ENCODE measurements at regions not wholly inside any gene's neighbourhood (a gene's known extent, or its start where the extent isn't known, plus 50 kb on each side); places are given as distances from the start of the nearest gene placed in this dataset.
A peak's percentile ranks its signal among the peaks of the same experiment; 100 is the strongest.

DNA sequence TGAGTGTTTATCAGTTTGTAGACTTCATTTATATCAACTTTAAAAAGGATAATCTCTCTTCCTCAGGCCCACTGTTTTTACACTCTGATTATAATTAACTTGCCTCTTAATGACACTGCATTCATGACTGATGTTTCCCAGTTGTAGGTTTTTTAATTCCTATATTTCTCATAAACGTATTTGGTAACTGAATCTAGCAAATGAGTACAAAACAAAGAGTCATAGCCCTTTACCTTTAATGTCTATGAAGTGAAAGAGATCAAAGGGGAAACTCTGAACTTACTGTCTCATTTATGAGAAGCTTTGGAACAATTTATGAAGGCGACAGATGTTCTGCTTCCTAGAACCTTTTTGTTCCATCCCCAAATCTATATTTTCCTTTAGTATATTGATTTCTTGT, 56.6 kb upstream of the ABCA1 start:
- ATAC-seq (ENCODE audit: low FRiP score in 2 of 2) = no peak
- 64 to 67% methylated on average over 2 of the region's 2 CpGs for WGBS, 2 donors

DNA sequence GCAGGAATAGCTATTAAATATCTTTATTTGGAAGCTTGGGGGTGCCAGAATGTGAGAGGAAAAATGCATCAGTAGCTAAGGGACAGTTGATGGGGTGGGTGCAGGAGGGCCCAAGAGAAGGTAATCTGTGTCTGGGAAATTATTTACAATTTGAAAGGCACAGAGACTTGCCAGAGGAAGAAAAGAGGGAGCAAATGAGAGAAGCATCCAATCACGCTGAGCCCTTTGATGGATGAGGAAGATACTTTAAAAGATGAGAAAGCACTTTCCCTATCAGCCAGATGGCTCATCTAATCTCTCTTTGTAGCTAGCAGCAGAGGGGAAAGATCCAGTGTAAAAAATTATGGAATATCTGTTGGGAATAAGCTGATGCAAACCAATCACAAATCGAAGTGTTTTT, 57.0 kb upstream of the ABCA1 start:
- Histone ChIP-seq H3K27me3 (no peaks in the 10 kb centered on the region), H3K4me1 (peaks cover 0 to 13% (median 6%) of the 10 kb centered on the region in 4 donors), H3K4me3 (no peak overlapping the region), H3K9me3 (no peaks in the 10 kb centered on the region), H3K36me3 (no peaks in the 10 kb centered on the region), H3K27ac (no peak overlapping the region)
- TF ChIP-seq EP300 (IDR thresholded peaks at IDR 0.05) (no peak), POLR2A (IDR thresholded peaks at IDR 0.05) (no peak), POLR2AphosphoS5 (IDR thresholded peaks at IDR 0.05) (no peak)
- ATAC-seq (ENCODE audit: low FRiP score in 2 of 2) (no peak), DNase-seq (no peak)
- 73 to 88% methylated on average over 2 of the region's 2 CpGs for WGBS, 2 donors

More for the DNA sequence above, 56.6 kb upstream of the ABCA1 start:
- peaks cover 0 to 13% (median 6%) of the 10 kb centered on the region in 4 donors for H3K4me1 ChIP-seq
- no peak overlapping the region for H3K4me3 ChIP-seq
- H3K27me3 ChIP-seq = no peaks in the 10 kb centered on the region
- DNase-seq = no peak
- no peak for TF ChIP-seq POLR2AphosphoS5 (IDR thresholded peaks at IDR 0.05)
- H3K27ac ChIP-seq = no peak overlapping the region
- H3K36me3 ChIP-seq = no peaks in the 10 kb centered on the region
- H3K9me3 ChIP-seq = no peaks in the 10 kb centered on the region

DNA sequence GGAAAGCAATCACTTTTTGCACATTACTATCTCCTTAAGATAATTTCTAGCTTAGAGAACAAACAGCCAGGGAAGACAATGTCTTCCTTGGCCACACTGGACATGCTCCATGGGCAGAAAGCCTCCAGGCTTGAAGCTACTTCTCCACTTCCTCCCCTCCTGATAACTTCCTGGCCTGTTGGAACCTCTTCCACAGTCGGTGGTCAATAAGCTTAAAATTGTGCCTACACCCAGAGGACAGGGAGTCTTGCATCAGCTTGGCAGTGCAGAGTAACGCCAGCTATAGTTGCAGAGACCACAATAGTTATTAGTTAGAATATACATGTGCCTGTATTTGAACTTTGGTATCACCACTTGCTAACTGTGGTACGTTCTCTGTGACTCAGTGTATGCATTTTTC, 58.1 kb upstream of the ABCA1 start:
- ATAC-seq (ENCODE audit: low FRiP score in 2 of 2) (no peak), DNase-seq (no peak)
- TF ChIP-seq POLR2AphosphoS5 (IDR thresholded peaks at IDR 0.05) = no peak
- TF ChIP-seq POLR2A (IDR thresholded peaks at IDR 0.05) = no peak
- TF ChIP-seq, protein P1, sequence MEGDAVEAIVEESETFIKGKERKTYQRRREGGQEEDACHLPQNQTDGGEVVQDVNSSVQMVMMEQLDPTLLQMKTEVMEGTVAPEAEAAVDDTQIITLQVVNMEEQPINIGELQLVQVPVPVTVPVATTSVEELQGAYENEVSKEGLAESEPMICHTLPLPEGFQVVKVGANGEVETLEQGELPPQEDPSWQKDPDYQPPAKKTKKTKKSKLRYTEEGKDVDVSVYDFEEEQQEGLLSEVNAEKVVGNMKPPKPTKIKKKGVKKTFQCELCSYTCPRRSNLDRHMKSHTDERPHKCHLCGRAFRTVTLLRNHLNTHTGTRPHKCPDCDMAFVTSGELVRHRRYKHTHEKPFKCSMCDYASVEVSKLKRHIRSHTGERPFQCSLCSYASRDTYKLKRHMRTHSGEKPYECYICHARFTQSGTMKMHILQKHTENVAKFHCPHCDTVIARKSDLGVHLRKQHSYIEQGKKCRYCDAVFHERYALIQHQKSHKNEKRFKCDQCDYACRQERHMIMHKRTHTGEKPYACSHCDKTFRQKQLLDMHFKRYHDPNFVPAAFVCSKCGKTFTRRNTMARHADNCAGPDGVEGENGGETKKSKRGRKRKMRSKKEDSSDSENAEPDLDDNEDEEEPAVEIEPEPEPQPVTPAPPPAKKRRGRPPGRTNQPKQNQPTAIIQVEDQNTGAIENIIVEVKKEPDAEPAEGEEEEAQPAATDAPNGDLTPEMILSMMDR (IDR thresholded peaks at IDR 0.05) = no peak
- TF ChIP-seq EP300 (IDR thresholded peaks at IDR 0.05) = no peak
- H3K9me3 ChIP-seq = no peaks in the 10 kb centered on the region
- H3K4me3 ChIP-seq = no peak overlapping the region
- H3K27me3 ChIP-seq = no peaks in the 10 kb centered on the region
- H3K27ac ChIP-seq = no peak overlapping the region
- H3K4me1 ChIP-seq = peaks cover 8 to 24% (median 16%) of the 10 kb centered on the region in 4 donors
- 69 to 72% methylated on average over 3 of the region's 3 CpGs for WGBS, 2 donors
- H3K36me3 ChIP-seq = no peaks in the 10 kb centered on the region

DNA sequence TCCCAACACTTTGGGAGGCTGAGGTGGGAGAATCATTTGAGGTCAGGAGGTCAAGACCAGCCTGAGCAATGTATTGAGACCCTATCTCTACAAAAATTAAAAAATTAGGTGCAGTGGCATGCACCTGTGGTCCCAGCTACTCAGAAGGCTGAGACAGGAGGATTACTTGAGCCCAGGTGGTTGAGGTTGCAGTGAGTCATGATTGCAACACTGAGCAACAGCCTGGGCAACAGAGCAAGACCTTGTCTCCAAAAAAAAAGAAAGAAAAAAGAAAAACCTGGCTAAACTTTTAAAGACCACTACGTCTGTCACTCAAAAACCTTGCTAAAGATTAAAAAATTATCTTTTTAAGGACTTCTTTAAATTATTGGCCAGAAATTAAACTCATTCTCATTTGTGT, 59.8 kb upstream of the ABCA1 start:
- Histone ChIP-seq H3K27me3 (no peaks in the 10 kb centered on the region), H3K4me1 (peaks cover 19 to 36% (median 25%) of the 10 kb centered on the region in 4 donors), H3K36me3 (no peaks in the 10 kb centered on the region), H3K4me3 (no peak overlapping the region), H3K27ac (no peak overlapping the region), H3K9me3 (no peaks in the 10 kb centered on the region)
- ATAC-seq (ENCODE audit: low FRiP score in 2 of 2) (no peak), DNase-seq (no peak)
- WGBS, 2 donors = 79 to 85% methylated on average over 1 of the region's 1 CpG
- TF ChIP-seq, protein P1 (IDR thresholded peaks at IDR 0.05) = no peak
- TF ChIP-seq POLR2A (IDR thresholded peaks at IDR 0.05) (no peak), EP300 (IDR thresholded peaks at IDR 0.05) (no peak), POLR2AphosphoS5 (IDR thresholded peaks at IDR 0.05) (no peak)

DNA sequence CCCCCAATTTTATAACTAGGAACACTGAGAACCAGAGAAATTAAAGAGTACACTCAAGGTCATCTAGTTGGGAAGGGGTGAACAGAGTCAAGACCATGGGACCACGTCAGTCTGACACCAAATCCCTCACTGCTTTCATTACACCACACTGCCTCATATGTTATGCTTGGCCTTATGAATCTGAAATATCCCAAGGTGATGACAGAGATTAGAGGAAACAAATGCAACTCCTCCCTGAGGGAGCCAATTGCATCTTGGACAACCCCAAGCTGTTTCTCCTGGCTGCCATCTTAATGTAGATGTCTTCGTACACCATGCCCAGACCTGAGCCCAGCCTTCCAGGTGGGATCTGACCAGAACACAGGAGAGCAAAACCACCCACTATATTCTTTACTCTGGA, 60.6 kb upstream of the ABCA1 start:
- no peak for TF ChIP-seq EP300 (IDR thresholded peaks at IDR 0.05)
- ATAC-seq (ENCODE audit: low FRiP score in 2 of 2) (no peak), DNase-seq (no peak)
- no peak overlapping the region for H3K4me3 ChIP-seq
- no peak overlapping the region for H3K27ac ChIP-seq
- WGBS, 2 donors = 84 to 87% methylated on average over 2 of the region's 2 CpGs
- no peaks in the 10 kb centered on the region for H3K36me3 ChIP-seq
- no peaks in the 10 kb centered on the region for H3K27me3 ChIP-seq
- H3K4me1 ChIP-seq = peaks cover 26 to 38% (median 32%) of the 10 kb centered on the region in 4 donors
- no peaks in the 10 kb centered on the region for H3K9me3 ChIP-seq

DNA sequence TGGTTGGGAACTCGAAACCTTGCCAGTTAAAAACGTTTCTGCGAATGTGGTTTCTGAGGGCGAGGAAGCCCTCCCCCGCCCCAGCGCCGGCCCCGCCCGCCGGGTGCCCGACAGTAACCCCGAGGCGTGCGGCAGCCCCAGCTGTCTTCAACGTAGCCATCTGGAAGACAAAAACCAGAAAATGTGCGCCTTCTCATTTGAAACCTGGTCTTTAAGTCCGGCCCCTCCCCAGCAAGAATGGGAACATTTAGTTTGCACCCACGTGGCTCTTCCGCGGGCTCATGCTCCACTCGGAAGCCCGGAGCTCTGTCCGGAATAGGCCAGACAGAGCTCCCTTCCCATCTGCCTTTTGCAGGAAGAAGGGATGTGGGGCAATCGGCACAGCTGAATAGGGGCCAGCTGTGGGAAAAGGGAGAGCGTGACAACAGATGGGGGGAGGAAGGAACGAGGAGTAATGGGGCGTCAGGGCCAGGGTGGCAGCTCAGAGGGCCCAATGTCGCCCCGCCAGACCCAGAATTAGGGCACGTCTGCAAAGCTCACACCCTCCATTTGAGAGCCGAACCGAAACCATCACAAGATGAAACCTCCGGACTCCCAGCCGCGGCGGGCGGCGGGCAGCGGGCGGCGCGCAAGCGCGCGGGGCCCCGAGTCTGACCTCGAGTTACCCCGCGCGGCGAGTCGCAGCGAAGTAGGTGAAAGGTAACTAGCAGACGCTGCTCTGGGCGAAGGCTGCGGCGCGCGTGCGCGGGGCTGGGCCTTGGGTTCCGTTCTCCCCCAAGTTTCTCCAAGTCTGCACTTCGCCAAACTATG, 63.4 kb upstream of the ABCA1 start:
- no peaks in the 10 kb centered on the region for H3K9me3 ChIP-seq
- WGBS, 2 donors = 0 to 1% methylated on average over 18 to 55 of the region's 63 CpGs
- no peaks in the 10 kb centered on the region for H3K36me3 ChIP-seq
- DNase-seq = peak; percentile 96 to 99
- peak; percentile 95 for ATAC-seq (ENCODE audit: low FRiP score in 2 of 2)
- TF ChIP-seq, protein P1 (IDR thresholded peaks at IDR 0.05) = peak in 1 of 6 experiments; percentile 9
- peak in 2 of 4 donors; percentile 59 to 70 for TF ChIP-seq POLR2A (IDR thresholded peaks at IDR 0.05)
- TF ChIP-seq POLR2AphosphoS5 (IDR thresholded peaks at IDR 0.05) = peak; percentile 49 to 62
- TF ChIP-seq EP300 (IDR thresholded peaks at IDR 0.05) = peak in 3 of 4 donors; percentile 57 to 68 (median 66)
- peak overlapping the region; percentile 86 to 96 (median 92) for H3K27ac ChIP-seq
- H3K27me3 ChIP-seq = no peaks in the 10 kb centered on the region
- peak overlapping the region; percentile 38 to 63 (median 60) for H3K4me3 ChIP-seq
- peaks cover 29 to 39% (median 36%) of the 10 kb centered on the region in 4 donors for H3K4me1 ChIP-seq

All from upper lobe of left lung (tissue), 6 donors.